ENCODE measurements at regions not wholly inside any gene's neighbourhood (a gene's known extent, or its start where the extent isn't known, plus 50 kb on each side); places are given as distances from the start of the nearest gene placed in this dataset.

DNA sequence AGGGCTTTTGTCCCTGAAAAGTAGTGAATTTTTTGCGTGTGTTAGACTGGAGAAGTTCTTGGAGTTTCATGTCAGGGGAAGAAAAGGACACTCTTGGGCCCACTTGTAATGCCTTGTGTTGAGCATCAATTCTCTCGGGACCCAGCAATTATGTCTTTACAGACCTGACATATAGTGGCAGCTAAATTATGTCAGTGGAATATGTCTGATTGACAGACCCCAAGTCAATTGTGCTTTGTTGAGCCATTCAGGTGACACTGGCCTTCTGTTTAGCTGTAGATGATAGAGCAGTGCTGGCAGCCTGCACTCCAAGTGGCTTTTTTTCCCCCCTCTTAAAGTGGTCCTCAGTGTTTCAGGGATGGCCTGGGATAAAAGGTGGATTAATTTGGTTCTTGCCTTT lies 112.1 kb upstream of the AGBL1 start:
- TF ChIP-seq EZH2 (IDR thresholded peaks at IDR 0.05), result no peak
- no peak for TF ChIP-seq POLR2AphosphoS5 (IDR thresholded peaks at IDR 0.05; ENCODE audit: borderline replicate concordance, low read depth, low read length)

All from SK-N-MC (cell line).